Brain microvascular endothelial cell (primary cell): ENCODE measurements at regions not wholly inside any gene's neighbourhood (a gene's known extent, or its start where the extent isn't known, plus 50 kb on each side); places are given as distances from the start of the nearest gene placed in this dataset.

Source experiments
- DNase-seq: peaks from one replicate; pipeline ENCODE4 v3.0.0-alpha.2; 2020
- H3K27ac ChIP-seq: fragments of 250-450 bp; sonication (Bioruptor Pico); 2 replicates; pipeline ENCODE4 v1.5.1; 2020; ENCODE audit warnings: mild to moderate bottlenecking, moderate library complexity
- H3K27me3 ChIP-seq: fragments of 250-450 bp; sonication (Bioruptor Pico); replicated peaks from 2 replicates; pipeline ENCODE4 v1.5.1; 2020; ENCODE audit warnings: mild to moderate bottlenecking
- H3K36me3 ChIP-seq: fragments of 250-450 bp; sonication (Bioruptor Pico); replicated peaks from 2 replicates; pipeline ENCODE4 v1.5.1; 2020; ENCODE audit warnings: mild to moderate bottlenecking
- H3K4me3 ChIP-seq: 2 replicates; pipeline ENCODE4 v1.5.1; 2011; ENCODE audit warnings: low read depth, mild to moderate bottlenecking, control low read depth, low read length, moderate library complexity
- CTCF ChIP-seq: IDR thresholded peaks from 2 replicates; pipeline ENCODE4 v1.5.1; 2011; ENCODE audit warnings: low read depth, mild to moderate bottlenecking, moderate library complexity, low read length, control low read depth, inconsistent platforms; ENCODE audit errors: missing control alignments
- in situ Hi-C: cut with HindIII; loops from 2 replicates; pipeline ENCODE4 v1.10.0; 2017; ENCODE audit warnings: low sequenced_read_pairs, low pct_ligation_motif_present

DNA sequence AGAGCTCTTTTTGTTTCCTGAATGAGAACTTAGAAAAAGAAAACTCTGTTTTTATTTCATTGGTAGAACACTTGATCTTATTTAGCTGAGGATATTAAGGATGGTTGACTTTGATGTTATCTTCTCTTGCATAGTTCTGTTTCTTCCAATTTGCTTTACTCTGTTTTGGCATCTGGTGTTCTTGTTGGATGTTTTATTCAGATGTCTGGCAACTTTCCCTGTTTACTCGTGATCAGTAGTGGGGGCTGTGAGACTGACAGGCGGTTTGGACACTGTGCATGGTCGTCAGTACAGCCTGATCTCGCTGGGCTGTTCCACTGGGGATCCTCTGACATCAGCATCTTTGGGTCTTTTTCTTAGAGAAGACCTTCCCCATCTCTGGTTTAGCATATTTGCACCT is 100.1 kb downstream of the TSN start:
- no peak for DNase-seq
- H3K4me3 ChIP-seq = no peak overlapping the region
- H3K27me3 ChIP-seq = no peaks in the 10 kb centered on the region
- TF ChIP-seq CTCF = no peak
- H3K36me3 ChIP-seq = no peaks in the 10 kb centered on the region
- H3K27ac ChIP-seq = no peak overlapping the region
- in situ Hi-C loops = no loop called here

DNA sequence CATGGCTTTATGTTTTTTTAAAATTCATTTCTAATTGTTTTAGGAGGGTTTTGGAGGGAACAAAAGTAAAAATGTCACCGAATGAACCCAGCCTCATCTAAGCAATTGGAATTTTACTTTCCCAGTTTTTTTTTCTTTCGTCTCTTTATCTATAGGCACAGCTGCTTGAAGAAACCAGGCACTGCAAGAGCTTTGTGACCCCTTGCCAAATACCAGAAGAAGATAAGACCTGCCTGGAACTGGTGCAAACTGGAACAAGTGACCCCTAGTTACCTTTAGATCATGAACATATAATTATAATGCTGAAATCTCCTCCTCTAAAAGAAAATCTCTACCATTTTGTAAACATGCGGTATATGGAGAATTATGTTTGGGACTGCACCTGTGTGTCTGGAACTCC is 100.9 kb downstream of the TSN start:
- DNase-seq = no peak
- in situ Hi-C loops = no loop called here
- TF ChIP-seq CTCF = no peak
- Histone ChIP-seq H3K27ac (no peak overlapping the region), H3K36me3 (no peaks in the 10 kb centered on the region), H3K27me3 (no peaks in the 10 kb centered on the region), H3K4me3 (no peak overlapping the region)

DNA sequence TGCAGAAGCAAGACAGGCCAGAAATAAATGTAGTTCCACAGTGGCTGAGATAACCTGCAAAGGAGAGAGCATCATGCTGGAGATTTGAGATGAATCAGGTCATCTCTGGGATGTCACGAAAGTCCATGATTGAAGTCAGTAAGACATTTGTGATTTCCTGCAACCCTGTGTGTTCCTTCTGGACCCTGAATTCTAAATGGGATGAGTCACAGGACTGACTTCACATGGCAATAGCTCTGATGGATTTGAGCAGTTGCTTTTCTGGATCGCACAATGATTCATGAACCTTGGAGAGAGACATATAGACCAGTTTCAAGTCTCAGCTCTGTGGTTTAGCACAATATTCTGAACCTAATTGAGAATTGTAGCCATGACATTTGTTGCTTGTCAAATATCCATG is 102.9 kb downstream of the TSN start:
- DNase-seq = no peak
- Histone ChIP-seq H3K36me3 (no peaks in the 10 kb centered on the region), H3K27me3 (no peaks in the 10 kb centered on the region), H3K4me3 (no peak overlapping the region), H3K27ac (no peak overlapping the region)
- in situ Hi-C loops = no loop called here
- TF ChIP-seq CTCF = no peak

DNA sequence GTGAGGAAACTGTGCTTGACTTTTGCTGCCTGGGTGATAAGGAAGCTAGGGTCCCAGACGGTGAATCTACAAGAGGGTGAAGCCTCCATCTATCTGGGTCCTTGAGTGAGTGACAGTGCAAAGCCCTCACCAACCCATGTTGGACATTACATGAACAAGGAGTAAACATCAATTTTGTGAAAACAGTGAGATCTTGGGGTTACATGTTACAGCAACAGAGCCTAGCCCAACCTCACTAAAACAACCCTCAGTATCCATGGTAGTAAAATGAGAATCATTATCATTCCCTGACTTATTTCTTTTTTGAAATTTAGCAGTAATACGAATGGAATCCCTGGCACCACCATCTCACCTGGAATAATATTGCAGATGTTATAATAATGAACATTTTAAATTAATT is 103.4 kb downstream of the TSN start:
- no peak for TF ChIP-seq CTCF
- Histone ChIP-seq H3K27me3 (no peaks in the 10 kb centered on the region), H3K4me3 (no peak overlapping the region), H3K36me3 (no peaks in the 10 kb centered on the region), H3K27ac (no peak overlapping the region)
- in situ Hi-C loops = no loop called here
- no peak for DNase-seq

DNA sequence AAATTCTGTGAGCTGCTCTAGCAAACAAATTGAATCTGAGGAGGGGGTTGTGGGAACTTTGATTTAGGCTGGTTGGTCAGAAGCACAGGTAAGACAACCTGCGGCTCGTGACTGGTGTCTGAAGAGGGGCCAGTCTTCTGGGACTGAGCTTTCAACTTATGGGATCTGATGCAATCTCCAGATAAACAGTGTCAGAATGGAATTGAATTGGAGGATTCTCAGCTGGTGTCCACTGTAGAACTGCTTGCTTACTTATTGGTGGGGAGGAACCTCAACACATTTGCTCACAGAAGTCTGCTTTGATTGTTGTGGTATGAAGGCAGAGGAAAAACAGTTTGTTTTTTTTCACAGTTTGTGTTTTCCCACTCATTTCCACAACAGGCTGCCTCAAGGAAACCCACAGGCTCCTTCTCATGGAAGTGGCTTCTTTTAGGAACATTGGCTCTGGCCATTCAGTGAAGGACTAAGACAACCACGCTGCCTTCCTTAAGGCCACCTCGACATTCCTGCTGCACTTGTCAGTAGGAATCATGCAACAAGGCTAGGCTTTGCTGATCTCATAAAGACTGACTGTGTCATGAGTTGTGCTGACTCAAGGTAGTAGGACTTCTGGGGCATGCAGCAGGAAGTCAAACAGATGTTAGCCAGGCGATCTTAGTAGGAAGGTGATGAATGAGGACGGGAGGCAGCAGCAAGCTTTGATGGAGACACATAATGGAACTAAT is 104.7 kb downstream of the TSN start:
- Histone ChIP-seq H3K27ac (no peak overlapping the region), H3K27me3 (no peaks in the 10 kb centered on the region), H3K4me3 (no peak overlapping the region), H3K36me3 (no peaks in the 10 kb centered on the region)
- TF ChIP-seq CTCF = no peak
- DNase-seq = peak; percentile 31
- in situ Hi-C loops = no loop called here

DNA sequence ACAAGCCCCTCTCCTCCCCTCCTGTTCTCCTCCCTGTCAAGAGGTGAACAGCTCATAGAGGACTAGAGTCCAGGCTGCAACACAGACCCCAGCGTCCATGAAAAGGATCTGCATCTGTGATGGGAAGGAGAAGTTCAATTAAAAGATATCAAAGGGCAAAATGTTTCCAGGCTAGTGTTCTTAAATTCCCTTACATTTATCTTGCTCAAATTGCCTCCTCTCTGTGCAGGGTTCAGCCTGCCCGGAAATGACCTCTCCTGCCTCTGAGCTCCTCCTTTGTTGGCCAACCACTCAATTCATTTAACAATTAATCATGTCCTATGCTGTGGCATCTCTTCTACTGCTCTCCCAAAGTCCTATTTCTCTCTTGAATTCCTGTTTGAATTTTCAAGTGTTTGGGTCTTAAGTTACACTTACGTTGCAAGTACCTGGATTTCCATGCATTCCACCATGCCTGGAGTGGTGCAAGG is 105.3 kb downstream of the TSN start:
- no peak for DNase-seq
- TF ChIP-seq CTCF = no peak
- in situ Hi-C loops = no loop called here

More for the DNA sequence above, 105.3 kb downstream of the TSN start:
- Histone ChIP-seq H3K27me3 (no peaks in the 10 kb centered on the region), H3K36me3 (no peaks in the 10 kb centered on the region), H3K4me3 (no peak overlapping the region), H3K27ac (no peak overlapping the region)
